Naive thymus-derived CD4-positive, alpha-beta T cell (primary cell): ENCODE measurements at regions not wholly inside any gene's neighbourhood (a gene's known extent, or its start where the extent isn't known, plus 50 kb on each side); places are given as distances from the start of the nearest gene placed in this dataset.

Experiments used
- ATAC-seq: fragments of 150-1000 bp; cut with Tn5 transposase; 2 replicates; pipeline ENCODE4 v1.10.0; 2021; ENCODE audit warnings: mild to moderate bottlenecking, moderate library complexity
- CTCF ChIA-PET: fragments of 350-600 bp; sonication (Branson Sonifier 250); formaldehyde crosslinking; loops from one replicate; lab custom pipeline; 2021; ENCODE audit warnings: antibody characterized with exemption; lab: Charles Lee
- POLR2A ChIA-PET: fragments of 350-600 bp; sonication (Branson Sonifier 250); formaldehyde crosslinking; loops from one replicate; lab custom pipeline; 2021; ENCODE audit warnings: antibody characterized with exemption, inconsistent platforms; lab: Charles Lee
- DNase-seq, 9 donors: peaks; one replicate each; pipeline versions ENCODE4 v3.0.0 to v3.0.0-alpha.2; 2020 to 2022; ENCODE audit warnings: mixed read lengths in 1 of 9
- H3K27ac ChIP-seq: one replicate; pipeline ENCODE4 v1.7.0; 2013; ENCODE audit warnings: mild to moderate bottlenecking, low read depth, low read length, moderate library complexity
- H3K27me3 ChIP-seq, 2 donors: one replicate each; pipeline ENCODE4 v1.7.0; 2013; ENCODE audit warnings: low read length in 2 of 2, mild to moderate bottlenecking in 2 of 2, moderate library complexity in 2 of 2; ENCODE audit not compliant: control insufficient read depth in 2 of 2, insufficient read depth in 2 of 2
- H3K36me3 ChIP-seq, 3 experiments: 1 replicate in 2 of 3; 2 replicates in 1 of 3; pipeline ENCODE4 v1.7.0; 2013; ENCODE audit warnings: low read length in 3 of 3, mild to moderate bottlenecking in 3 of 3, moderate library complexity in 1 of 3; ENCODE audit not compliant: insufficient read depth in 3 of 3, control insufficient read depth in 2 of 3
- H3K4me1 ChIP-seq, 2 donors: one replicate each; pipeline ENCODE4 v1.7.0; 2013; ENCODE audit warnings: low read length in 2 of 2, mild to moderate bottlenecking in 2 of 2, moderate library complexity in 1 of 2; ENCODE audit not compliant: control insufficient read depth in 2 of 2, insufficient read depth in 2 of 2
- H3K4me3 ChIP-seq: 2 replicates; pipeline ENCODE4 v1.7.0; 2013; ENCODE audit warnings: mild to moderate bottlenecking, low read length
- H3K9me3 ChIP-seq, 3 experiments: 1 replicate in 2 of 3; 2 replicates in 1 of 3; pipeline ENCODE4 v1.7.0; 2013; ENCODE audit warnings: low read length in 3 of 3; ENCODE audit not compliant: control insufficient read depth in 2 of 3
- H3K27ac Mint-ChIP-seq, 9 donors: one replicate each; pipeline ENCODE4 v1.8.0; 2020 to 2022; ENCODE audit warnings: mixed read lengths in 9 of 9, mild to moderate bottlenecking in 8 of 9, moderate library complexity in 5 of 9, inconsistent platforms in 2 of 9
- H3K27me3 Mint-ChIP-seq, 5 donors: one replicate each; pipeline ENCODE4 v1.8.0; 2021 to 2022; ENCODE audit warnings: mixed read lengths in 5 of 5, mild to moderate bottlenecking in 1 of 5
- H3K36me3 Mint-ChIP-seq, 5 donors: one replicate each; pipeline ENCODE4 v1.8.0; 2020 to 2022; ENCODE audit warnings: mixed read lengths in 5 of 5, mild to moderate bottlenecking in 3 of 5, inconsistent platforms in 1 of 5
- H3K4me1 Mint-ChIP-seq, 7 donors: one replicate each; pipeline ENCODE4 v1.8.0; 2020 to 2022; ENCODE audit warnings: mixed read lengths in 7 of 7, mild to moderate bottlenecking in 3 of 7, inconsistent platforms in 1 of 7
- H3K4me3 Mint-ChIP-seq, 10 donors: one replicate each; pipeline ENCODE4 v1.8.0; 2020 to 2022; ENCODE audit warnings: mild to moderate bottlenecking in 10 of 10, mixed read lengths in 10 of 10, moderate library complexity in 6 of 10, inconsistent platforms in 2 of 10
- H3K9me3 Mint-ChIP-seq, 11 donors: one replicate each; pipeline ENCODE4 v1.8.0; 2020 to 2022; ENCODE audit warnings: mixed read lengths in 11 of 11, mild to moderate bottlenecking in 4 of 11, inconsistent platforms in 1 of 11, moderate library complexity in 1 of 11
- intact Hi-C, 2 donors: fragments of 100-400 bp; cut with micrococcal nuclease; formaldehyde crosslinking; loops; one replicate each; pipeline ENCODE4 v1.15.1; 2023

GRCh38 chr11:115691030-115691429 lies 186.8 kb upstream of the CADM1 start:
- intact Hi-C loops: no loop called here
- H3K27me3 ChIP-seq: no peaks in the 10 kb centered on the region
- H3K27ac ChIP-seq: no peak overlapping the region
- POLR2A ChIA-PET: no interaction called here
- H3K4me1 ChIP-seq: no peaks in the 10 kb centered on the region
- no peaks in the 10 kb centered on the region for H3K36me3 Mint-ChIP-seq
- no peak overlapping the region for H3K27ac Mint-ChIP-seq
- H3K36me3 ChIP-seq: no peaks in the 10 kb centered on the region
- no peak overlapping the region for H3K4me3 ChIP-seq
- H3K9me3 ChIP-seq: no peaks in the 10 kb centered on the region
- peaks cover 0 to 10% (median 0%) of the 10 kb centered on the region in 5 donors for H3K27me3 Mint-ChIP-seq
- no peak for DNase-seq
- H3K4me3 Mint-ChIP-seq: no peak overlapping the region
- ATAC-seq: no peak
- CTCF ChIA-PET: no interaction called here
- no peaks in the 10 kb centered on the region for H3K4me1 Mint-ChIP-seq
- H3K9me3 Mint-ChIP-seq: peaks cover 0 to 8% (median 4%) of the 10 kb centered on the region in 11 donors

GRCh38 chr11:115687934-115688333 lies 183.7 kb upstream of the CADM1 start:
- ATAC-seq: no peak
- Histone ChIP-seq H3K27me3 (no peaks in the 10 kb centered on the region), H3K4me1 (no peaks in the 10 kb centered on the region), H3K36me3 (no peaks in the 10 kb centered on the region), H3K9me3 (no peaks in the 10 kb centered on the region), H3K27ac (no peak overlapping the region), H3K4me3 (no peak overlapping the region)
- H3K27me3 Mint-ChIP-seq: peaks cover 0 to 17% (median 11%) of the 10 kb centered on the region in 5 donors
- no peaks in the 10 kb centered on the region for H3K4me1 Mint-ChIP-seq
- H3K36me3 Mint-ChIP-seq: no peaks in the 10 kb centered on the region
- H3K9me3 Mint-ChIP-seq: peaks cover 4 to 32% (median 9%) of the 10 kb centered on the region in 11 donors
- DNase-seq: no peak
- H3K4me3 Mint-ChIP-seq: no peak overlapping the region
- intact Hi-C loops: no loop called here
- ChIA-PET CTCF (no interaction called here), POLR2A (no interaction called here)
- H3K27ac Mint-ChIP-seq: no peak overlapping the region

- H3K4me1 Mint-ChIP-seq: no peaks in the 10 kb centered on the region
- no peak overlapping the region for H3K4me3 Mint-ChIP-seq
- no peak overlapping the region for H3K27ac Mint-ChIP-seq
- no peak overlapping the region for H3K4me3 ChIP-seq
- DNase-seq: no peak
- H3K27me3 ChIP-seq: no peaks in the 10 kb centered on the region
- H3K27me3 Mint-ChIP-seq: peaks cover 0 to 20% (median 11%) of the 10 kb centered on the region in 5 donors
- no peaks in the 10 kb centered on the region for H3K36me3 ChIP-seq
- peaks cover 5 to 32% (median 11%) of the 10 kb centered on the region in 11 donors for H3K9me3 Mint-ChIP-seq
- POLR2A ChIA-PET: no interaction called here
- intact Hi-C loops: no loop called here
- no peak for ATAC-seq
- H3K27ac ChIP-seq: no peak overlapping the region
- CTCF ChIA-PET: no interaction called here
- H3K9me3 ChIP-seq: no peaks in the 10 kb centered on the region
- H3K36me3 Mint-ChIP-seq: no peaks in the 10 kb centered on the region
- no peaks in the 10 kb centered on the region for H3K4me1 ChIP-seq
Measured at GRCh38 chr11:115684699-115685098, 180.5 kb upstream of the CADM1 start.

GRCh38 chr11:115684135-115684534 lies 179.9 kb upstream of the CADM1 start:
- H3K27me3 ChIP-seq: no peaks in the 10 kb centered on the region
- H3K27ac ChIP-seq: no peak overlapping the region
- H3K9me3 ChIP-seq: no peaks in the 10 kb centered on the region
- H3K4me3 Mint-ChIP-seq: no peak overlapping the region
- DNase-seq (no peak), ATAC-seq (no peak)
- no peak overlapping the region for H3K4me3 ChIP-seq
- H3K4me1 ChIP-seq: no peaks in the 10 kb centered on the region
- H3K27ac Mint-ChIP-seq: no peak overlapping the region
- no peaks in the 10 kb centered on the region for H3K4me1 Mint-ChIP-seq
- intact Hi-C loops: no loop called here
- POLR2A ChIA-PET: no interaction called here
- H3K36me3 ChIP-seq: no peaks in the 10 kb centered on the region
- H3K27me3 Mint-ChIP-seq: peaks cover 0 to 18% (median 11%) of the 10 kb centered on the region in 5 donors
- CTCF ChIA-PET: no interaction called here
- no peaks in the 10 kb centered on the region for H3K36me3 Mint-ChIP-seq
- H3K9me3 Mint-ChIP-seq: peaks cover 5 to 32% (median 11%) of the 10 kb centered on the region in 11 donors

GRCh38 chr11:115682888-115683287 lies 178.7 kb upstream of the CADM1 start:
- no peak for DNase-seq
- Mint-ChIP-seq H3K27ac (no peak overlapping the region), H3K27me3 (peaks cover 0 to 14% (median 11%) of the 10 kb centered on the region in 5 donors), H3K36me3 (no peaks in the 10 kb centered on the region), H3K4me1 (no peaks in the 10 kb centered on the region), H3K9me3 (peaks cover 5 to 32% (median 11%) of the 10 kb centered on the region in 11 donors), H3K4me3 (no peak overlapping the region)
- POLR2A ChIA-PET: no interaction called here
- no peak overlapping the region for H3K27ac ChIP-seq
- no peak overlapping the region for H3K4me3 ChIP-seq
- CTCF ChIA-PET: interaction anchor here (0.6 kb wide), 1 partner anchor 823 kb away, joined by 3 read pairs; no protein-coding TSS in a partner anchor
- ATAC-seq: no peak
- no peaks in the 10 kb centered on the region for H3K27me3 ChIP-seq
- intact Hi-C loops: no loop called here
- H3K9me3 ChIP-seq: no peaks in the 10 kb centered on the region
- no peaks in the 10 kb centered on the region for H3K36me3 ChIP-seq
- H3K4me1 ChIP-seq: no peaks in the 10 kb centered on the region

GRCh38 chr11:115682101-115682500 lies 177.9 kb upstream of the CADM1 start:
- CTCF ChIA-PET: no interaction called here

GRCh38 chr11:115679945-115680344 lies 175.7 kb upstream of the CADM1 start:
- Mint-ChIP-seq H3K4me1 (no peaks in the 10 kb centered on the region), H3K27ac (no peak overlapping the region), H3K9me3 (peaks cover 0 to 17% (median 8%) of the 10 kb centered on the region in 11 donors), H3K27me3 (peaks cover 0 to 18% (median 11%) of the 10 kb centered on the region in 5 donors), H3K4me3 (no peak overlapping the region), H3K36me3 (no peaks in the 10 kb centered on the region)
- H3K4me3 ChIP-seq: no peak overlapping the region
- no peaks in the 10 kb centered on the region for H3K9me3 ChIP-seq
- no peaks in the 10 kb centered on the region for H3K36me3 ChIP-seq
- no peaks in the 10 kb centered on the region for H3K27me3 ChIP-seq
- ChIA-PET CTCF (no interaction called here), POLR2A (no interaction called here)
- no peak overlapping the region for H3K27ac ChIP-seq
- no peaks in the 10 kb centered on the region for H3K4me1 ChIP-seq
- DNase-seq (no peak), ATAC-seq (no peak)
- intact Hi-C loops: no loop called here

More at GRCh38 chr11:115682101-115682500, 177.9 kb upstream of the CADM1 start:
- H3K27me3 ChIP-seq: no peaks in the 10 kb centered on the region
- no peaks in the 10 kb centered on the region for H3K9me3 ChIP-seq
- POLR2A ChIA-PET: no interaction called here
- Mint-ChIP-seq H3K27me3 (peaks cover 0 to 14% (median 11%) of the 10 kb centered on the region in 5 donors), H3K9me3 (peaks cover 5 to 32% (median 11%) of the 10 kb centered on the region in 11 donors), H3K27ac (no peak overlapping the region), H3K4me3 (no peak overlapping the region), H3K36me3 (no peaks in the 10 kb centered on the region), H3K4me1 (no peaks in the 10 kb centered on the region)
- H3K27ac ChIP-seq: no peak overlapping the region
- no peaks in the 10 kb centered on the region for H3K36me3 ChIP-seq
- no peak overlapping the region for H3K4me3 ChIP-seq
- no peaks in the 10 kb centered on the region for H3K4me1 ChIP-seq
- intact Hi-C loops: no loop called here
- ATAC-seq: no peak
- no peak for DNase-seq
